HPDE6-E6E7 (cell line): ENCODE measurements at regions not wholly inside any gene's neighbourhood (a gene's known extent, or its start where the extent isn't known, plus 50 kb on each side); places are given as distances from the start of the nearest gene placed in this dataset.
"Not testable (repeated sequence)": the region's sequence is repeated elsewhere in the genome, so short reads cannot be mapped to it uniquely, and the experiment has no call there.

Source experiments
- DNase-seq: peaks from one replicate; pipeline ENCODE4 v3.0.0; 2011; ENCODE audit warnings: missing footprints; ENCODE audit errors: extremely low spot score

DNA sequence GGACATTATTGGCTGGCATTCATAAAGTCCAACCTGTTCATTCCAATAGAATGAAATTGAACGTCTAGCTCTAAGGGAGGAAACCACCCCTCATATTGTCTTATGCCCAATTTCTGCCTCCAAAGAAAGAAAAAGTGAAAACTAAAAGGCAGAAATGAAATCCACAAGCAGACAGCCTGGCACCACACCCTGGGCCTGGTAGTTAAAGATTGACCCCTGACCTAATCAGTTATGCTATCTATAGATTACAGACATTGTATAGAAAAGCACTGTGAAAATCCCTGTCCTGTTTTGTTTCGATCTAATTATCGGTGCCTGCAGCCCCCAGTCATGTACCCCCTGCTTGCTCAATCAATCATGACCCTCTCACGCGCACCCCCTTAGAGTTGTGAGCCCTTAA is 54.3 kb upstream of the ATP1B1 start:
- not testable (repeated sequence) for DNase-seq

- no peak for DNase-seq
Measured at GRCh38 chr1:169052727-169053126, 53.8 kb upstream of the ATP1B1 start.

- DNase-seq = no peak
Measured at GRCh38 chr1:169053196-169053595, 53.3 kb upstream of the ATP1B1 start.
